ENCODE measurements at regions not wholly inside any gene's neighbourhood (a gene's known extent, or its start where the extent isn't known, plus 50 kb on each side); places are given as distances from the start of the nearest gene placed in this dataset.

DNA sequence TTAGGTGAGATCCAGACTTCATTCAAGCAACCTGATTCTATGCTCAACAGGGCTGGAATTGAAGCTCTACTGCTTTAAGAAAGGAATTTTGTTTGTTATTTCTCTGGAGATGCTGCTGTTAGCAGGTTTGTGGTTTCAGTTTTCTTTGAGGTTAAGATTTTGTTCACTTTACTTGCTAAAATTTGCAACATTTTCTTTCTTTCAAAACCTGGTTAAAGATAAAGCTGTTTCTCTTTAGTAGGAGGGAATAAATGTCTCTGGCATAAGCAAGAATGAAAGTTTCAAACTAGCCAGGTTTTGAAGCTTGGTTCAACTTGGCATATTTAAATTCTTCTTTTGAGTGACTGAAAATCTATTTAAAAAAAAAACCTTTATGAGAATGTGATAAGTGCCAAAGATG, 660.6 kb upstream of the NR3C2 start:
- Histone ChIP-seq H3K4me1 (replicated peaks in 1 of 2) (no peaks in the 10 kb centered on the region), H3K9me3 (replicated peaks in 1 of 3) (no peaks in the 10 kb centered on the region), H3K4me3 (no peak overlapping the region), H3K27me3 (no peaks in the 10 kb centered on the region), H3K36me3 (replicated peaks in 1 of 2) (no peaks in the 10 kb centered on the region), H3K27ac (no peak overlapping the region)
- DNase-seq: no peak
- intact Hi-C loops (cut with DNase I): no loop called here
- TF ChIP-seq, protein P1, sequence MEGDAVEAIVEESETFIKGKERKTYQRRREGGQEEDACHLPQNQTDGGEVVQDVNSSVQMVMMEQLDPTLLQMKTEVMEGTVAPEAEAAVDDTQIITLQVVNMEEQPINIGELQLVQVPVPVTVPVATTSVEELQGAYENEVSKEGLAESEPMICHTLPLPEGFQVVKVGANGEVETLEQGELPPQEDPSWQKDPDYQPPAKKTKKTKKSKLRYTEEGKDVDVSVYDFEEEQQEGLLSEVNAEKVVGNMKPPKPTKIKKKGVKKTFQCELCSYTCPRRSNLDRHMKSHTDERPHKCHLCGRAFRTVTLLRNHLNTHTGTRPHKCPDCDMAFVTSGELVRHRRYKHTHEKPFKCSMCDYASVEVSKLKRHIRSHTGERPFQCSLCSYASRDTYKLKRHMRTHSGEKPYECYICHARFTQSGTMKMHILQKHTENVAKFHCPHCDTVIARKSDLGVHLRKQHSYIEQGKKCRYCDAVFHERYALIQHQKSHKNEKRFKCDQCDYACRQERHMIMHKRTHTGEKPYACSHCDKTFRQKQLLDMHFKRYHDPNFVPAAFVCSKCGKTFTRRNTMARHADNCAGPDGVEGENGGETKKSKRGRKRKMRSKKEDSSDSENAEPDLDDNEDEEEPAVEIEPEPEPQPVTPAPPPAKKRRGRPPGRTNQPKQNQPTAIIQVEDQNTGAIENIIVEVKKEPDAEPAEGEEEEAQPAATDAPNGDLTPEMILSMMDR (IDR thresholded peaks at IDR 0.05): no peak
- no peak for TF ChIP-seq POLR2A (IDR thresholded peaks at IDR 0.05)

DNA sequence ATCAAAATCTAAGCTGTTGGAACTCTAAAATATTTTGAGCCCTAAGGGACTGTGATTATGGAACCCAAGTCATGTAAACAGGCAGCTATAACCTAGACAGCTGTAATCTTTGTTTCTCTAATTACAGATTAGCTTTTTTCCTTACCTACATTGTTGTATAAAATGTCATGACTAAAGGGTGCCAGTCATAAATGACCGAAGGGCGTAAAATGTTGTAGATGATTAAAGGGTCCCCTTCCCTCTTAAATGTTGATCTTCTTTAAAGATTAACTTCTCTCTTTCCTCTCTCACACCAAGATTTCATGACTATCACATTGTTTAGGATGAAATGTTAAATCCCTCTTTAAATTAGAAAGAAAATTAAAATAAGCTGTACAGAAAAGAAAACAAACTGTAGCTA, 659.4 kb upstream of the NR3C2 start:
- Histone ChIP-seq H3K27ac (no peak overlapping the region), H3K9me3 (replicated peaks in 1 of 3) (no peaks in the 10 kb centered on the region), H3K4me1 (replicated peaks in 1 of 2) (no peaks in the 10 kb centered on the region), H3K36me3 (replicated peaks in 1 of 2) (no peaks in the 10 kb centered on the region), H3K27me3 (no peaks in the 10 kb centered on the region), H3K4me3 (no peak overlapping the region)
- intact Hi-C loops (cut with DNase I): no loop called here
- no peak for DNase-seq
- TF ChIP-seq, protein P1 (IDR thresholded peaks at IDR 0.05): no peak
- TF ChIP-seq POLR2A (IDR thresholded peaks at IDR 0.05): no peak
- WGBS, 4 donors: 94 to 98% (median 97%) methylated on average over 2 of the region's 2 CpGs

DNA sequence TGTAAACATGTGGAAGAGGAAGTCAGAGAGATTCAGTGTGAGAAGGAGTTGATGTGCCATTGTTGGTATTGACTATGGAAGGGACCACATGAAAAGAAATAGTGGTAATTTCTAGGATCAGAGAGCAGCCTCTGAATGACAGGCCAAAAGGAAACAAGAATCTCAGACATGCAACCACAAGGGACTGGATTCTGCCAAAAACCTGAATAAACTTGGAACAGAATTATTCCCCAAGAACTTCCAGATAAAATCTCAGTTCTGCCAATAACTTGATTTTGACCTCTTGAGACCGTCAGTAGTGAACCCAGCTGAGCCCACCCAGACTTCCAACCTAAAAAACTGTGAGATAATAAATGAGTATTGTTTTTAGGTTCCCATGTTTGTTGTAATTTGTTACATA, 653.6 kb upstream of the NR3C2 start:
- intact Hi-C loops (cut with DNase I): no loop called here
- DNase-seq: no peak
- Histone ChIP-seq H3K27me3 (no peaks in the 10 kb centered on the region), H3K27ac (no peak overlapping the region), H3K4me3 (no peak overlapping the region), H3K4me1 (replicated peaks in 1 of 2) (no peaks in the 10 kb centered on the region), H3K9me3 (replicated peaks in 1 of 3) (no peaks in the 10 kb centered on the region), H3K36me3 (replicated peaks in 1 of 2) (no peaks in the 10 kb centered on the region)
- 57 to 82% (median 70%) methylated on average over 1 of the region's 1 CpG for WGBS, 4 donors
- TF ChIP-seq, protein P1 (IDR thresholded peaks at IDR 0.05): no peak
- no peak for TF ChIP-seq POLR2A (IDR thresholded peaks at IDR 0.05)

DNA sequence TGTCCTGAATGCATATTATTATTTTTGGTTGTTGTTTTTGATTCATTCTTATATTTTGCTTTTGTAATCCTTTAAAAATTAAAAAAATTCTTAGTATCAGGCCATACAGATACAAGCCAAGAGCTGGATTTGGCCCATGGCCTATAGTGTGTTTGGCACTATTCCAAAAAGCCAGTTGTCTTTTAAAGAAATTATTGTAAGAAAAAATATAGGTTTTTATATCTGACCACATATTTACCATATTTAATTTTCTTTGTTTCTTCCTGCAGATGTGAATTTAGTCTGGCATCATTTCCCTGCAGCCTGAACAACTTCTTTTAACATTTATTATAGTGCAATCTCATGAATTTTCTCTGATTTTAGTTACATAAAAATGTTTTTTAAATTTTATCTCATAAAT, 652.8 kb upstream of the NR3C2 start:
- H3K9me3 ChIP-seq (replicated peaks in 1 of 3): no peaks in the 10 kb centered on the region
- intact Hi-C loops (cut with DNase I): no loop called here
- no peak overlapping the region for H3K27ac ChIP-seq
- no peaks in the 10 kb centered on the region for H3K27me3 ChIP-seq
- no peak overlapping the region for H3K4me3 ChIP-seq
- H3K4me1 ChIP-seq (replicated peaks in 1 of 2): no peaks in the 10 kb centered on the region
- no peak for TF ChIP-seq POLR2A (IDR thresholded peaks at IDR 0.05)
- TF ChIP-seq, protein P1 (IDR thresholded peaks at IDR 0.05): no peak
- DNase-seq: no peak
- no peaks in the 10 kb centered on the region for H3K36me3 ChIP-seq (replicated peaks in 1 of 2)
